NB4 (cell line): ENCODE measurements at regions not wholly inside any gene's neighbourhood (a gene's known extent, or its start where the extent isn't known, plus 50 kb on each side); places are given as distances from the start of the nearest gene placed in this dataset.

ENCODE experiments used
- POLR2A ChIP-seq: IDR thresholded peaks from 2 replicates; pipeline ENCODE4 v1.6.1; 2011; ENCODE audit warnings: mild to moderate bottlenecking; ENCODE audit not compliant: insufficient read length; ENCODE audit errors: extremely low read depth
- TF ChIP-seq, protein P1 (sequence below): IDR thresholded peaks from one replicate; pipeline ENCODE4 v1.5.1; 2012; ENCODE audit warnings: low read depth, low read length
- TF ChIP-seq, protein P2 (sequence below): IDR thresholded peaks from 2 replicates; pipeline ENCODE4 v1.6.1; 2011; ENCODE audit warnings: low read depth, low read length

- TF ChIP-seq, protein P1, sequence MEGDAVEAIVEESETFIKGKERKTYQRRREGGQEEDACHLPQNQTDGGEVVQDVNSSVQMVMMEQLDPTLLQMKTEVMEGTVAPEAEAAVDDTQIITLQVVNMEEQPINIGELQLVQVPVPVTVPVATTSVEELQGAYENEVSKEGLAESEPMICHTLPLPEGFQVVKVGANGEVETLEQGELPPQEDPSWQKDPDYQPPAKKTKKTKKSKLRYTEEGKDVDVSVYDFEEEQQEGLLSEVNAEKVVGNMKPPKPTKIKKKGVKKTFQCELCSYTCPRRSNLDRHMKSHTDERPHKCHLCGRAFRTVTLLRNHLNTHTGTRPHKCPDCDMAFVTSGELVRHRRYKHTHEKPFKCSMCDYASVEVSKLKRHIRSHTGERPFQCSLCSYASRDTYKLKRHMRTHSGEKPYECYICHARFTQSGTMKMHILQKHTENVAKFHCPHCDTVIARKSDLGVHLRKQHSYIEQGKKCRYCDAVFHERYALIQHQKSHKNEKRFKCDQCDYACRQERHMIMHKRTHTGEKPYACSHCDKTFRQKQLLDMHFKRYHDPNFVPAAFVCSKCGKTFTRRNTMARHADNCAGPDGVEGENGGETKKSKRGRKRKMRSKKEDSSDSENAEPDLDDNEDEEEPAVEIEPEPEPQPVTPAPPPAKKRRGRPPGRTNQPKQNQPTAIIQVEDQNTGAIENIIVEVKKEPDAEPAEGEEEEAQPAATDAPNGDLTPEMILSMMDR, result no peak
- TF ChIP-seq POLR2A, result no peak
- TF ChIP-seq, protein P2, sequence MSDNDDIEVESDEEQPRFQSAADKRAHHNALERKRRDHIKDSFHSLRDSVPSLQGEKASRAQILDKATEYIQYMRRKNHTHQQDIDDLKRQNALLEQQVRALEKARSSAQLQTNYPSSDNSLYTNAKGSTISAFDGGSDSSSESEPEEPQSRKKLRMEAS, result no peak
Measured at GRCh38 chr5:75844301-75844700, 127.1 kb upstream of the POC5 start.
